ENCODE measurements at regions not wholly inside any gene's neighbourhood (a gene's known extent, or its start where the extent isn't known, plus 50 kb on each side); places are given as distances from the start of the nearest gene placed in this dataset.

GRCh38 chr5:71884926-71885325, 165.9 kb downstream of the CARTPT start:
- TF ChIP-seq CTCF (IDR thresholded peaks at IDR 0.05) (no peak), POLR2AphosphoS5 (IDR thresholded peaks at IDR 0.05) (no peak), POLR2A (IDR thresholded peaks at IDR 0.05) (no peak)
- no peak overlapping the region for H3K4me3 ChIP-seq
- no peaks in the 10 kb centered on the region for H3K27me3 ChIP-seq (replicated peaks; ENCODE audit: insufficient read depth)
- no peaks in the 10 kb centered on the region for H3K9me3 ChIP-seq
- no peak overlapping the region for H3K27ac ChIP-seq
- no peaks in the 10 kb centered on the region for H3K4me1 ChIP-seq (replicated peaks)
- DNase-seq (ENCODE audit: low spot score) = no peak
- intact Hi-C loops (cut with DNase I) = loop anchor here (10.0 kb wide), 1 partner anchor 50 kb away; no protein-coding TSS in a partner anchor
- H3K36me3 ChIP-seq = no peaks in the 10 kb centered on the region

GRCh38 chr5:71886406-71886805, 167.3 kb downstream of the CARTPT start:
- TF ChIP-seq CTCF (IDR thresholded peaks at IDR 0.05) = no peak
- no peak overlapping the region for H3K27ac ChIP-seq
- intact Hi-C loops (cut with DNase I) = loop anchor here (10.0 kb wide), 1 partner anchor 52 kb away; no protein-coding TSS in a partner anchor
- H3K4me3 ChIP-seq = no peak overlapping the region
- no peaks in the 10 kb centered on the region for H3K9me3 ChIP-seq
- no peaks in the 10 kb centered on the region for H3K27me3 ChIP-seq (replicated peaks; ENCODE audit: insufficient read depth)
- H3K36me3 ChIP-seq = no peaks in the 10 kb centered on the region
- DNase-seq (ENCODE audit: low spot score) = no peak
- no peaks in the 10 kb centered on the region for H3K4me1 ChIP-seq (replicated peaks)
- 90% methylated on average over 2 of the region's 2 CpGs for WGBS

GRCh38 chr5:71887680-71888079, 168.6 kb downstream of the CARTPT start:
- H3K36me3 ChIP-seq = no peaks in the 10 kb centered on the region
- no peak for DNase-seq (ENCODE audit: low spot score)
- intact Hi-C loops (cut with DNase I) = loop anchor here (10.0 kb wide), 1 partner anchor 53 kb away; no protein-coding TSS in a partner anchor
- 72% methylated on average over 2 of the region's 2 CpGs for WGBS
- no peak overlapping the region for H3K4me3 ChIP-seq
- H3K4me1 ChIP-seq (replicated peaks) = no peaks in the 10 kb centered on the region
- TF ChIP-seq POLR2A (IDR thresholded peaks at IDR 0.05) (no peak), CTCF (IDR thresholded peaks at IDR 0.05) (no peak), POLR2AphosphoS5 (IDR thresholded peaks at IDR 0.05) (no peak)
- H3K27me3 ChIP-seq (replicated peaks; ENCODE audit: insufficient read depth) = no peaks in the 10 kb centered on the region
- H3K27ac ChIP-seq = no peak overlapping the region
- no peaks in the 10 kb centered on the region for H3K9me3 ChIP-seq

- Histone ChIP-seq H3K27ac (no peak overlapping the region), H3K9me3 (no peaks in the 10 kb centered on the region), H3K36me3 (no peaks in the 10 kb centered on the region), H3K27me3 (replicated peaks; ENCODE audit: insufficient read depth) (no peaks in the 10 kb centered on the region), H3K4me3 (no peak overlapping the region), H3K4me1 (replicated peaks) (no peaks in the 10 kb centered on the region)
- DNase-seq (ENCODE audit: low spot score) = no peak
- 92% methylated on average over 1 of the region's 1 CpG for WGBS
- TF ChIP-seq POLR2AphosphoS5 (IDR thresholded peaks at IDR 0.05) = no peak
- TF ChIP-seq CTCF (IDR thresholded peaks at IDR 0.05) = no peak
- TF ChIP-seq POLR2A (IDR thresholded peaks at IDR 0.05) = no peak
- intact Hi-C loops (cut with DNase I) = no loop called here
Measured at GRCh38 chr5:71891406-71891805, 172.3 kb downstream of the CARTPT start.

- intact Hi-C loops (cut with DNase I) = no loop called here
- Histone ChIP-seq H3K27ac (no peak overlapping the region), H3K4me1 (replicated peaks) (no peaks in the 10 kb centered on the region), H3K36me3 (no peaks in the 10 kb centered on the region), H3K27me3 (replicated peaks; ENCODE audit: insufficient read depth) (no peaks in the 10 kb centered on the region), H3K4me3 (no peak overlapping the region), H3K9me3 (no peaks in the 10 kb centered on the region)
- TF ChIP-seq POLR2AphosphoS5 (IDR thresholded peaks at IDR 0.05) = peak; percentile 73
- TF ChIP-seq CTCF (IDR thresholded peaks at IDR 0.05) = no peak
- DNase-seq (ENCODE audit: low spot score) = peak; percentile 28
- WGBS = 62% methylated on average over 4 of the region's 4 CpGs
Measured at GRCh38 chr5:71891856-71892255, 172.8 kb downstream of the CARTPT start.
